ENCODE measurements at regions not wholly inside any gene's neighbourhood (a gene's known extent, or its start where the extent isn't known, plus 50 kb on each side); places are given as distances from the start of the nearest gene placed in this dataset.

DNA sequence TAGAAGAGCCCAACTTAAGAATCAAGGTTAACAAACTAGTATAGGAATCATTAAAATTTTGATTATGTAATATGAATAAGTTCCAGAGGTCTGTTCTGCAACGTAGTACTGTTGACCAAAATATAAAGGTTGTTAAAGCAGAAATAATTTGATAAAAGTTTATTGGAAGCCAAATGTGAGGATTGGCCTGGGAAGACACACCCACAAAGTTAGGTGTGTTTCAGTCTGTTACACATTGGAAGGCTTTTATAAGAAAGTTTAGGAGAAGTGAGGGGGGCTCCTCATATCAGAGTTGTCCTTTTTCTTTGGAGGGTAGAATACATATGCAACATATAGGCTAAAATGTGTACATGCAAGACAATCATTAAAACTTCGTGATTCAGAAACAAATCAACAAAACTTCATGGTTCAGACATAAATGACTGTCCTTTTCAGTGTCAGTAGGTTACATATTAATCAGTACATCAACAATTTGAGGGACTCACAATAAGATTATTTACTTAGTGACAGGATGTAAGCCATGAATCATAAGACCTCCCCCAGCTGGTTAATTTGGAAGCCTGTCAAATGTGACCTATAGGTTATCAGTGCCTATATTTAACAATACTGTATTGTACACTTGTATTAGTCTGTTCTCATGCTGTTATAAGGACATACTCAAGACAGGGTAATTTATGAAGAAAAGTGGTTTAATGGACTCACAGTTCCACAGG lies 245.0 kb upstream of the B3GALT2 start:
- DNase-seq (ENCODE audit: low read depth, low spot score) (no peak), ATAC-seq (no peak)
- ChIA-PET POLR2A (no interaction called here), RAD21 (ENCODE audit: low non-redundant PET in 1 of 2, low total read pairs in 2 of 2, uncharacterized antibody in 2 of 2, unreplicated experiment in 2 of 2) (no interaction called here), CTCF (no interaction called here)
- Histone ChIP-seq H3K4me3 (replicated peaks in 1 of 2; ENCODE audit: low read depth in 1 of 2, low read length in 2 of 2) (no peak overlapping the region), H3K4me1 (ENCODE audit: control insufficient read depth in 1 of 2, insufficient read depth in 2 of 2, low read length in 2 of 2) (no peaks in the 10 kb centered on the region), H3K4me2 (ENCODE audit: low read length) (no peak overlapping the region), H3K9me2 (ENCODE audit: insufficient read depth) (no peaks in the 10 kb centered on the region), H4K20me1 (ENCODE audit: insufficient read depth) (no peaks in the 10 kb centered on the region), H3K9me3 (ENCODE audit: control insufficient read depth in 1 of 2, insufficient read depth in 1 of 2, low read depth in 1 of 2, low read length in 2 of 2) (peaks cover 6 to 7% of the 10 kb centered on the region in 2 experiments; a peak in 2 of 4 replicates), H3K36me3 (ENCODE audit: control insufficient read depth in 1 of 2, insufficient read depth in 2 of 2, low read length in 2 of 2) (no peaks in the 10 kb centered on the region), H3K79me2 (ENCODE audit: insufficient read depth, low read length) (no peaks in the 10 kb centered on the region), H3K27me3 (ENCODE audit: insufficient read depth, low read length) (no peaks in the 10 kb centered on the region), H2AFZ (ENCODE audit: low read depth, low read length, poor library complexity, severe bottlenecking) (no peak overlapping the region), H3K27ac (ENCODE audit: low read depth, low read length) (no peak overlapping the region), H3K9ac (ENCODE audit: low read length) (no peak overlapping the region)
- no TSS peak for BruUV-seq (replicated peaks)
- TF ChIP-seq EZH2phosphoT487 (IDR thresholded peaks at IDR 0.05; ENCODE audit: borderline replicate concordance) (no peak), SIN3A (IDR thresholded peaks at IDR 0.05; ENCODE audit: low read depth) (no peak), EZH2 (IDR thresholded peaks at IDR 0.05) (no peak), SRF (IDR thresholded peaks at IDR 0.05; ENCODE audit: low read depth) (no peak), SP1 (IDR thresholded peaks at IDR 0.05; ENCODE audit: low read depth) (no peak), ELF1 (IDR thresholded peaks at IDR 0.05; ENCODE audit: borderline replicate concordance, low read depth) (no peak), YY1 (IDR thresholded peaks at IDR 0.05; ENCODE audit: extremely low read depth, insufficient replicate concordance, low read depth, low read length) (no peak), CBX3 (IDR thresholded peaks at IDR 0.05; ENCODE audit: low read depth) (no peak), CEBPB (IDR thresholded peaks at IDR 0.05; ENCODE audit: low read depth) (no peak), JUND (IDR thresholded peaks at IDR 0.05) (no peak), POLR2AphosphoS5 (IDR thresholded peaks at IDR 0.05; ENCODE audit: low read depth, low read length) (no peak), ZFX (IDR thresholded peaks at IDR 0.05) (no peak), POLR2A (IDR thresholded peaks at IDR 0.05; ENCODE audit: borderline replicate concordance, extremely low read depth, insufficient read depth, insufficient read length) (no peak), TCF7L2 (IDR thresholded peaks at IDR 0.05; ENCODE audit: borderline replicate concordance, extremely low read depth, insufficient read depth, insufficient read length) (no peak), RAD21 (IDR thresholded peaks at IDR 0.05; ENCODE audit: low read depth) (no peak)
- TF ChIP-seq, protein P1, sequence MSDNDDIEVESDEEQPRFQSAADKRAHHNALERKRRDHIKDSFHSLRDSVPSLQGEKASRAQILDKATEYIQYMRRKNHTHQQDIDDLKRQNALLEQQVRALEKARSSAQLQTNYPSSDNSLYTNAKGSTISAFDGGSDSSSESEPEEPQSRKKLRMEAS (IDR thresholded peaks at IDR 0.05), result no peak
- TF ChIP-seq, protein P2, sequence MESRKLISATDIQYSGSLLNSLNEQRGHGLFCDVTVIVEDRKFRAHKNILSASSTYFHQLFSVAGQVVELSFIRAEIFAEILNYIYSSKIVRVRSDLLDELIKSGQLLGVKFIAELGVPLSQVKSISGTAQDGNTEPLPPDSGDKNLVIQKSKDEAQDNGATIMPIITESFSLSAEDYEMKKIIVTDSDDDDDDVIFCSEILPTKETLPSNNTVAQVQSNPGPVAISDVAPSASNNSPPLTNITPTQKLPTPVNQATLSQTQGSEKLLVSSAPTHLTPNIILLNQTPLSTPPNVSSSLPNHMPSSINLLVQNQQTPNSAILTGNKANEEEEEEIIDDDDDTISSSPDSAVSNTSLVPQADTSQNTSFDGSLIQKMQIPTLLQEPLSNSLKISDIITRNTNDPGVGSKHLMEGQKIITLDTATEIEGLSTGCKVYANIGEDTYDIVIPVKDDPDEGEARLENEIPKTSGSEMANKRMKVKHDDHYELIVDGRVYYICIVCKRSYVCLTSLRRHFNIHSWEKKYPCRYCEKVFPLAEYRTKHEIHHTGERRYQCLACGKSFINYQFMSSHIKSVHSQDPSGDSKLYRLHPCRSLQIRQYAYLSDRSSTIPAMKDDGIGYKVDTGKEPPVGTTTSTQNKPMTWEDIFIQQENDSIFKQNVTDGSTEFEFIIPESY (IDR thresholded peaks at IDR 0.05; ENCODE audit: extremely low read depth, insufficient replicate concordance, low read length), result no peak
- TF ChIP-seq, protein P3, sequence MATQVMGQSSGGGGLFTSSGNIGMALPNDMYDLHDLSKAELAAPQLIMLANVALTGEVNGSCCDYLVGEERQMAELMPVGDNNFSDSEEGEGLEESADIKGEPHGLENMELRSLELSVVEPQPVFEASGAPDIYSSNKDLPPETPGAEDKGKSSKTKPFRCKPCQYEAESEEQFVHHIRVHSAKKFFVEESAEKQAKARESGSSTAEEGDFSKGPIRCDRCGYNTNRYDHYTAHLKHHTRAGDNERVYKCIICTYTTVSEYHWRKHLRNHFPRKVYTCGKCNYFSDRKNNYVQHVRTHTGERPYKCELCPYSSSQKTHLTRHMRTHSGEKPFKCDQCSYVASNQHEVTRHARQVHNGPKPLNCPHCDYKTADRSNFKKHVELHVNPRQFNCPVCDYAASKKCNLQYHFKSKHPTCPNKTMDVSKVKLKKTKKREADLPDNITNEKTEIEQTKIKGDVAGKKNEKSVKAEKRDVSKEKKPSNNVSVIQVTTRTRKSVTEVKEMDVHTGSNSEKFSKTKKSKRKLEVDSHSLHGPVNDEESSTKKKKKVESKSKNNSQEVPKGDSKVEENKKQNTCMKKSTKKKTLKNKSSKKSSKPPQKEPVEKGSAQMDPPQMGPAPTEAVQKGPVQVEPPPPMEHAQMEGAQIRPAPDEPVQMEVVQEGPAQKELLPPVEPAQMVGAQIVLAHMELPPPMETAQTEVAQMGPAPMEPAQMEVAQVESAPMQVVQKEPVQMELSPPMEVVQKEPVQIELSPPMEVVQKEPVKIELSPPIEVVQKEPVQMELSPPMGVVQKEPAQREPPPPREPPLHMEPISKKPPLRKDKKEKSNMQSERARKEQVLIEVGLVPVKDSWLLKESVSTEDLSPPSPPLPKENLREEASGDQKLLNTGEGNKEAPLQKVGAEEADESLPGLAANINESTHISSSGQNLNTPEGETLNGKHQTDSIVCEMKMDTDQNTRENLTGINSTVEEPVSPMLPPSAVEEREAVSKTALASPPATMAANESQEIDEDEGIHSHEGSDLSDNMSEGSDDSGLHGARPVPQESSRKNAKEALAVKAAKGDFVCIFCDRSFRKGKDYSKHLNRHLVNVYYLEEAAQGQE (IDR thresholded peaks at IDR 0.05; ENCODE audit: low read depth), result no peak
- intact Hi-C loops (cut with micrococcal nuclease), result no loop called here

Data from HCT116 (cell line).